HG03442 (cell line): ENCODE measurements at regions not wholly inside any gene's neighbourhood (a gene's known extent, or its start where the extent isn't known, plus 50 kb on each side); places are given as distances from the start of the nearest gene placed in this dataset.

ENCODE experiments used
- ATAC-seq: cut with Tn5 transposase; IDR thresholded peaks from one replicate; pipeline ENCODE4 v1.9.1; 2021; ENCODE audit warnings: mild to moderate bottlenecking, moderate library complexity; ENCODE audit not compliant: unreplicated experiment

DNA sequence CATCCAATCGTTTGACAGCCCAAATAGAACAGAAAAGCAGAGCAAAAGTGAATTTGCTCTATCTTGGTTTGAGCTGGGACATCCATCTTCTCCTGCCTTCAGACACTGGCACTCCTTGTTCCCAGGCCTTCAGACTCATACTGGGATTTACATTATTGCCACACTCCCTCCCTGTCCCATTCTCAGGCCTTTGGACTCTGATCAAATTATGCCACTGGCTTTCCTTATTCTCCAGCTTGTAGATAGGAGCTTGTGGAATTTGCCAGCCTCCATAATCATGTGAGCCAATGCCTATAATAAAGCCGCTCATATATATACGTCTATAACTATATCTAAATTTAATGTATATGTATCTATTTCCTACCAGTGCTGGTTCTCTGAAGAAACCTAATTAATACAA lies 568.3 kb upstream of the KIRREL3 start:
- no peak for ATAC-seq

DNA sequence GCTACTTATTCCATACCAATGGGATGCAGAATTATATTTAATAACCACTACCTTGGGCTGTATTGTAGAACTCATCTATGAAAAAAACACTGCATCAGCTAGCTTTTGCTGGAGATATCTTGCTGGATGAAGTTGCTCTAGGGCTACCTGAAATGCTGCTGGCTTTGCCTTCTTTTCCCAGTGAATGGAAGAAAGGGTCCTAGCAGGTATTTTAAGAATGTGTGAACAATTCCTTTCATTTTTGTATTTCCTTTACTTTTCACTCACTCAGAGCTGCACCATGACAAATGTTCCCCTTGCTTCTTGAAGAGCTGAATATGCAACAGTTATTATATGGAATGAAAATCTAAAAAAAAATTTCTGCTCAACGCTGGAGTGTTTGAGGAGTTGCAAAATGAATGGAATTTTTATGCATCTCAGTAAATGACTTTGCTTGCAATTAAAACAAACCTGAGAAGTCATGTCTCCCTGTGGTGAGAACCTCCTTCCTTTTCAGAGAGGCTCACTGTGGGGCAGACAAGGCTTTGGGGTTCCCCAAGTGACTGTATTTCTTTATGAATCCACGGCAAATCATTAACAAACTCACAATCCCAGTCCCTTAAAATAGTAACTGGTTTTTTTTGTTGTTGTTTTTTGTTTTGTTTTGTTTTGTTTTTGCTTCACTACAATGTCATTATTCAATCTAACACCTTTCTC lies 566.8 kb upstream of the KIRREL3 start:
- ATAC-seq, result no peak

- ATAC-seq, result no peak
Observed at GRCh38 chr11:127564810-127565209, 564.2 kb upstream of the KIRREL3 start.

DNA sequence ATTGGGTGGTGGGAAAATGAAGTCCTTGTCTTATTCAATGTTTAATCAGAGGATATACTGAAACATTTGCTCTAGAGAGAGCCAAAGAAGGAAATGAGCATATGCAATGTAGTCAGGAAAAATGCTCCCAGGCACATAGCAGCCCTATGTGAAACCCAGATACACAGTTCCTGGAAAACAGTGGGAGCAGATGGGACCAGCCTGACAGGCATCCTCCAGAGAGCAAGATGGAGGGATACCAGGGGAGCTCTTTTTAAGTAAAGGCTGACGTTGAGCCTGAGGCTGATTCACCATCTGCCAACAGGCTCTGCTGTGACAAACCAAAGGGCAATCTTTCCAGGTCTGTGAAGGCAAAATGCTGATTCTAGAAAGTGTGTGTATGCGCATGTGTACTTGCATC lies 559.4 kb upstream of the KIRREL3 start:
- ATAC-seq, result no peak

DNA sequence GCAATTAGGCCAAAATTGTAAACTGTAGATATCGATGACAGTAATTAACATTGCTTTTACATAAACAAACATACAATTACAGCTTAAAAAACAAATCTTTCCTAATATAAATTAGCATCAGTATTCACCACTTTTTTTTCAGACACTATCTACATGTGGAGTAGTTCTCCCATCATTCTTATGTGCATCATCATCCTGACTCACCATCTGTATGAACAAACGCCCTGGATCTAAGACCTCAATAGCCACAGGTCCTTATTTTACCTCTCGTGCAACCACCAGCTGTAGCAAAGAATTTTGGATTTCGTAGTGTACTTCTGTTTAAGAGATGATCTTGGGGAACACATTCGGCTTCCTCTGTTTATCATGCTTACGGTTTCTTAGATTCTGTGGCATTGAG lies 551.9 kb upstream of the KIRREL3 start:
- ATAC-seq, result no peak

DNA sequence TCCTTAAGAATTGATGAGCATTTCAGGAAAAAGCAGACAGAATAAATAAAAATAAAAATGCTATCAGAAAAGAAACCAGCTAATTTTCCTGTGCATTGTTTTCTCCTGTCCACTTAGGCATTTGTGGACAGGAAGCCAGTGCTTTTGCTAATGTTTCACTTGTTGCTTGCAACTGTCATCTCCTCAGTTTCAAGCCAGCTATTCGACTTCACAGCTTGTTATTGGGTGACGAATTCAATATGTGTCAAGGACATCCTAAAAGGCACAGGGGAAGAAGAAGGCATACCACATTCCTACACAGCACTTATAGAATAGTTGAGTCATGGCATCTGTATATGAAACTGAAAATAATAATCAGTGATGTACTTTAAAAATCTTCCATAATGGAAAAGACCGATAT lies 530.6 kb upstream of the KIRREL3 start:
- no peak for ATAC-seq

DNA sequence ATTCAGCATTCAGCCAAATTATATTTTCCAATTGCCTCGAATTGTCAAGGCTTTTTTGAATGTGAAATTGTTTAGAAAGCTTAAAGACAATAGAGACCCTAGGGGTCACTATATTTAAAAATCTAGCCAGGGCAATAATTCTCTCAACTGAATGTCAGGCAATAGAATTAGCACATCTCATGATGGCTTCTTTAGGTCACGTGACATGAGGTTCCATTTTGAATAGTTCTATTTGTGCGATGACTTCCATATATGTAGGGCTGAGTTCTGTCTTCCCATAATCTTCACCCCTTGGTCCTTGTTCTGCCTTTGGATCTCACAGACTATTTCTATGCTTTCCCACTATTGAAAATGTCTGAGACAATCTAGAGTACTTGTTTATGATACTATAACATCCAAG lies 527.7 kb upstream of the KIRREL3 start:
- ATAC-seq, result no peak

GRCh38 chr11:127524618-127525017 lies 524.0 kb upstream of the KIRREL3 start:
- no peak for ATAC-seq

- ATAC-seq, result no peak
Observed at GRCh38 chr11:127521413-127521812, 520.8 kb upstream of the KIRREL3 start.

DNA sequence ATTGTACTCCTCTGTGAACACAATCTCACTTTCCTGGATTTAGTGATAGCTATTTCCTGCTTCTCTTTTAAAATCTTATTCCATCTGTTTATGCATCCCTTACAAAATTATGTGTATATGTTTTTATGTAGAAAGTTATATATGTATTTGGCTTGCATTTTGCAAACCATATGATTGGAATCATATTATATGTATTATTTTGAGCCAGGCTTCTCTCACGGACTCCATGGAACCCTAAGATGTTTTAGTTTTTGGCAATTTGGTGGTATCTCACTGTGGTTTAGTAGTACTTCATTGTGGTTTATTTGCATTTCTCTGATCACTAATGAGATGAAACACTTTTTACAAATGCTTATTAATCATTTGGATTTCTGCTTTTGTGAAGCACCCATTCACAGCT lies 507.3 kb upstream of the KIRREL3 start:
- ATAC-seq, result no peak

GRCh38 chr11:127506647-127507046 lies 506.1 kb upstream of the KIRREL3 start:
- no peak for ATAC-seq

- no peak for ATAC-seq
Observed at GRCh38 chr11:127506126-127506525, 505.6 kb upstream of the KIRREL3 start.

DNA sequence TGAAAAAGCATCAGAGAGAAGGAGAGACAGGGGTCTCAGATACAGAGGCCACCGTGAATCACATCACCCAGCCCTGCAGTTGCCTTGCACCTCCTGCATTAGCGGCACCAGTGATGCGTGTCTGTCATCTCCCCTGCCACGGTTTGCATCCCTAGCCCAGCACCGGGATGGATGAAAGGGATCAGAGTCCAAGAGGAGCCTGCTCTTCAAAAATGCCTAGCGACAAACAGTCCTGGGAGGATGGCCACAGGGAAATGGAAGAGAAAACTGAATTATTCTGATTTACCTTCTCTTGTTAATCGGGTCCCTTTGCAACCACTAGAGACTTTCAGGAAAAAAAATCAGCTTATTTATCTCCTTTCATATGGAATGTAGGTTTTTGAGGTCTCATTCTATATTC lies 495.6 kb upstream of the KIRREL3 start:
- no peak for ATAC-seq

- ATAC-seq, result no peak
Observed at GRCh38 chr11:127493330-127494022, 492.9 kb upstream of the KIRREL3 start.

DNA sequence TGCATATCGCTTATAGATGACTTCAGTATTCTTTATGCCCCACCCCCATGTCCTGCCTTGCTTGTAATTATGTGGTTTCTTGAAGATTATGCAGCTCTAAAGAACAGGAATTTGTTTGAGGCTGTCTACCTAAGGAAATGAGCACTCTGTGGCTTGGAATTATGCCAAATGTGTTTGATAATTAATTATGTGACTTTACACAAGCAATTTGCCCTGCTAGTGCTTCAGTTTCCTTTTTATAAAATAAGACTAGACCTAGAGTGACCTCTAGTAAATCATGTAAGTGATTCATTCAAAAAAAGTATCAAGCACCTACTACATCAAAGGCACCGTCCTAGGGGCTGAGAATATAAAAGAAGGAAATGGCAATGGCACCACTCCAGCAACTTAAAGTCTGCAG lies 491.5 kb upstream of the KIRREL3 start:
- ATAC-seq, result no peak

DNA sequence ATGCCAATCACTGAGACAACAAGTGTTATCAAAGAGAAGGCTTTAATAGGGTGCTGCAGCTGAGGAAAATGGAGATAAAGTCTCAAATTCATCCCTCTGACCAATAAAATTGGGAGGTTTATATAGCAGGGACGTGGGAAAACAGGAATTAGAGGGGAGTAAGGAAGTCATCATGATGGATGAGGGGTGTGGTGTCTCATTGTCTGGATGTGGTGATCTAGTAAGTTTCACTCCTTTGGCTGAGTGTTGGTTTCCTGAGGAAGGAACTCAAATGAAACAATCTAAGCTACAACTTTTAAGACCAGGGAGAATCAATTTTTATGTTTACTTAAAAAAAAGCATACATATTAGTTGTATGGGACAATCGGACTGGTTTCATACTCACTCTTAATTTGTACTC lies 491.0 kb upstream of the KIRREL3 start:
- ATAC-seq, result no peak

DNA sequence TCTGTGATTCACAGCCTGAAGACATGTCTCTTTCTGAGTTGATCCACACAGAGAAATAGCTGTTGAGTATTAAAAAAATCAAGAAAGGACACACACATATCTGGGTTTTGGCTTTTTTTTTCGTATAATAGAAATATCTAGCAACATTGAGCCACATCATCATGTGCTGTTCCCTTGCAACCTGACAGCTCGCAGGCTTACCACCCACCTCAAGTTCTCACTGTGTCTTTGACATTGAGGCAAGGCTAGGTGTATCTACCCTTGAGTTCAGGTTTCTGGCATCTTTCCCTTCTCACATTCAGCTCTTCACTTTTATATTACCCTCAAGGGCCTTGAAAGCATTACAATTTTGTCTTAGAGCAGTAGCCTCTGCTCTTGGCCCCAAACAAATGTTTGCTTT lies 490.3 kb upstream of the KIRREL3 start:
- no peak for ATAC-seq

DNA sequence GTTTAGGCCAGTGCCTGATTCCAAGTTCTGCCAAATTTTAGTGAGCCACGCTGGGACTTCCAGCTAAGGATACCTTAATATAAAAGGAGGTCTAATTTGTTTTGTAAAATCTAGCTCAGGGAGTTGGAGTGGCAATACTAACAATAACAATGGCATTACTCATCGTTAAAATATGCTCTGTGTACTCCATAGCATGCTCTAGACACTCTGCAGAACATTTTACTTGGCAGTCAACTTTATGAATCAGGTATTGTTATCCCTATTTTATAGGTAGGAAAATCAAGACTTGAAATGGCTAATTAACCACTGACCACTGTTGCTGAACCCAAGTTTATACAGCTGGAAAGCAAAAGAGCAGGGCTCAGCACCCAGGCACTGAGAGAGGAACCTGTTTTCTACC lies 485.0 kb upstream of the KIRREL3 start:
- ATAC-seq, result no peak

GRCh38 chr11:127481391-127481790 lies 480.8 kb upstream of the KIRREL3 start:
- no peak for ATAC-seq

DNA sequence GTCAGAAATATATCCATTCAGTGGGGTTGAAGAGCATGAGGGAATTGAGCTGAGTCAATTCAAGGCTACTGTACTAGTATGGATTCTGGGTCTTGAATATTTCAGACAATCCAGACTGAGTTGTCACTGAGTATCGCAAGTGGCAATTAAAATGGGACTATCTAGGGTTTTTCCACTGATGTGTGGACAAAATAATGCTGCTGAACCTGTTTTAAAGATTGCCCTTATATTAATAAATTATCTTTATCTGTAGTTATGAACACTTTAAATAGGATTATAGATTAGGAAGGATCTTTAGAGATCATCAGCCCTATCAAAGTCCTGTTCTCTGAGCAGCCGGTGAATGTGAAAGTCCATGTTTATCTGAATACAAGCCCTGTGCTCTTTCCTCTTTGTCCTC lies 478.3 kb upstream of the KIRREL3 start:
- no peak for ATAC-seq

- no peak for ATAC-seq
Observed at GRCh38 chr11:127474766-127475165, 474.2 kb upstream of the KIRREL3 start.

- ATAC-seq, result no peak
Observed at GRCh38 chr11:127472505-127472904, 471.9 kb upstream of the KIRREL3 start.

DNA sequence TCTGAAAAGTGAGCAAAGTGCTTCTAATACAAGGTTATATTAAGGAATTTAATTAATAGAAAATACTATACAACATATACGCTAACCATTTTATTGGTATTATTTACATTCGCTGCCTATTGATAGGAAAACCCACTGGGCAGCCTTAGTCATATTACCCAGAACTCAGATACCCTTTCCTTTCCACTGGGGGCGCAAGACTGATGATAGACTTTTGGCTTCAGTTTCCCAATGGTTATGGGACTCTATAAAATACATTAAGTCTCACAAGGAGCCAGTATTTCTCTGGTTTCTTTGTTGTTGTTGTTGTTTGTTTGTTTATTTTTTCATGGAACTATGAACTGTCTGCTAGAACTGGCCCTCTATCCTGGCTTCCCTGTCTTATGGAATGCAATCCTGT lies 471.1 kb upstream of the KIRREL3 start:
- no peak for ATAC-seq
